Activated CD4-positive, alpha-beta T cell treated with anti-CD3 and anti-CD28 coated beads, Interleukin-2, amount 50 U/mL, for 1 hour (primary cell): ENCODE measurements at regions not wholly inside any gene's neighbourhood (a gene's known extent, or its start where the extent isn't known, plus 50 kb on each side); places are given as distances from the start of the nearest gene placed in this dataset.

ENCODE experiments used
- DNase-seq: peaks from one replicate; pipeline ENCODE4 v3.0.0-alpha.2; 2020

- no peak for DNase-seq
Measured at GRCh38 chr2:81213598-81213997, 909.0 kb upstream of the LRRTM1 start.

GRCh38 chr2:81206216-81206615, 901.7 kb upstream of the LRRTM1 start:
- no peak for DNase-seq

- DNase-seq = no peak
Measured at GRCh38 chr2:81196933-81197628, 892.5 kb upstream of the LRRTM1 start.

GRCh38 chr2:81196383-81196851, 891.9 kb upstream of the LRRTM1 start:
- DNase-seq = no peak

GRCh38 chr2:81195774-81196382, 891.3 kb upstream of the LRRTM1 start:
- DNase-seq = no peak

- DNase-seq = no peak
Measured at GRCh38 chr2:81195017-81195773, 890.6 kb upstream of the LRRTM1 start.

- no peak for DNase-seq
Measured at GRCh38 chr2:81194581-81194980, 890.0 kb upstream of the LRRTM1 start.

- DNase-seq = no peak
Measured at GRCh38 chr2:81194176-81194575, 889.6 kb upstream of the LRRTM1 start.

GRCh38 chr2:81181845-81182244, 877.3 kb upstream of the LRRTM1 start:
- DNase-seq = no peak

- no peak for DNase-seq
Measured at GRCh38 chr2:81171447-81171846, 866.9 kb upstream of the LRRTM1 start.

- no peak for DNase-seq
Measured at GRCh38 chr2:81163583-81163982, 859.0 kb upstream of the LRRTM1 start.

GRCh38 chr2:81158505-81158904, 854.0 kb upstream of the LRRTM1 start:
- DNase-seq = no peak

- no peak for DNase-seq
Measured at GRCh38 chr2:81148323-81148722, 843.8 kb upstream of the LRRTM1 start.

- no peak for DNase-seq
Measured at GRCh38 chr2:81136296-81136695, 831.7 kb upstream of the LRRTM1 start.

GRCh38 chr2:81097361-81097760, 792.8 kb upstream of the LRRTM1 start:
- no peak for DNase-seq

GRCh38 chr2:81093031-81093430, 788.5 kb upstream of the LRRTM1 start:
- DNase-seq = no peak

GRCh38 chr2:81087646-81088045, 783.1 kb upstream of the LRRTM1 start:
- DNase-seq = no peak

GRCh38 chr2:81084101-81084500, 779.5 kb upstream of the LRRTM1 start:
- DNase-seq = no peak

GRCh38 chr2:81078631-81079030, 774.1 kb upstream of the LRRTM1 start:
- DNase-seq = no peak

GRCh38 chr2:81078102-81078501, 773.5 kb upstream of the LRRTM1 start:
- no peak for DNase-seq

GRCh38 chr2:81077396-81077795, 772.8 kb upstream of the LRRTM1 start:
- no peak for DNase-seq

GRCh38 chr2:81073412-81073811, 768.9 kb upstream of the LRRTM1 start:
- no peak for DNase-seq

GRCh38 chr2:81068144-81068543, 763.6 kb upstream of the LRRTM1 start:
- no peak for DNase-seq

- no peak for DNase-seq
Measured at GRCh38 chr2:81061016-81061415, 756.5 kb upstream of the LRRTM1 start.
